NK-92 treated with Interleukin-12 subunit alpha and Interleukin-12 subunit beta, amount 100 ng/mL, for 24 hours (cell line): ENCODE measurements at regions not wholly inside any gene's neighbourhood (a gene's known extent, or its start where the extent isn't known, plus 50 kb on each side); places are given as distances from the start of the nearest gene placed in this dataset.

Experiments used
- DNase-seq: peaks from one replicate; lab custom pipeline; 2025; lab: John Stamatoyannopoulos, UW

- DNase-seq, result no peak
Measured at GRCh38 chr6:1062786-1063545, 248.9 kb upstream of the FOXQ1 start.

GRCh38 chr6:1059596-1059995 is 252.3 kb upstream of the FOXQ1 start:
- no peak for DNase-seq

- no peak for DNase-seq
Measured at GRCh38 chr6:1057490-1058135, 254.3 kb upstream of the FOXQ1 start.

- no peak for DNase-seq
Measured at GRCh38 chr6:1055015-1055921, 256.6 kb upstream of the FOXQ1 start.

- no peak for DNase-seq
Measured at GRCh38 chr6:1054653-1055014, 257.3 kb upstream of the FOXQ1 start.

GRCh38 chr6:1053586-1053985 is 258.3 kb upstream of the FOXQ1 start:
- no peak for DNase-seq

- no peak for DNase-seq
Measured at GRCh38 chr6:1052262-1052661, 259.6 kb upstream of the FOXQ1 start.

- no peak for DNase-seq
Measured at GRCh38 chr6:1049900-1050299, 262.0 kb upstream of the FOXQ1 start.

GRCh38 chr6:1049170-1049569 is 262.7 kb upstream of the FOXQ1 start:
- no peak for DNase-seq

- no peak for DNase-seq
Measured at GRCh38 chr6:1047981-1048541, 263.8 kb upstream of the FOXQ1 start.

- no peak for DNase-seq
Measured at GRCh38 chr6:1045239-1045638, 266.7 kb upstream of the FOXQ1 start.

GRCh38 chr6:1044040-1044836 is 267.7 kb upstream of the FOXQ1 start:
- DNase-seq, result no peak

GRCh38 chr6:1043458-1043836 is 268.5 kb upstream of the FOXQ1 start:
- no peak for DNase-seq

- DNase-seq, result no peak
Measured at GRCh38 chr6:1042583-1043457, 269.1 kb upstream of the FOXQ1 start.

- DNase-seq, result no peak
Measured at GRCh38 chr6:1040393-1040792, 271.5 kb upstream of the FOXQ1 start.

GRCh38 chr6:1039746-1040145 is 272.2 kb upstream of the FOXQ1 start:
- DNase-seq, result no peak

GRCh38 chr6:1039191-1039590 is 272.7 kb upstream of the FOXQ1 start:
- no peak for DNase-seq

GRCh38 chr6:1037430-1038202 is 274.3 kb upstream of the FOXQ1 start:
- no peak for DNase-seq

- no peak for DNase-seq
Measured at GRCh38 chr6:1035401-1035800, 276.5 kb upstream of the FOXQ1 start.

- no peak for DNase-seq
Measured at GRCh38 chr6:1031720-1032119, 280.2 kb upstream of the FOXQ1 start.
